IMR-90 (cell line): ENCODE measurements at regions not wholly inside any gene's neighbourhood (a gene's known extent, or its start where the extent isn't known, plus 50 kb on each side); places are given as distances from the start of the nearest gene placed in this dataset.

Experiments used
- ATAC-seq: fragments of 200-7000 bp; cut with Tn5 transposase; 2 replicates; pipeline ENCODE4 v1.9.1; 2020; ENCODE audit warnings: low read depth, mild to moderate bottlenecking, moderate library complexity
- BruUV-seq: library from RNA; stranded (reverse); fragments of 400-500 nt; replicated peaks from 2 replicates; lab custom pipeline; 2021; lab: Mats Ljungman, UMichigan
- CTCF ChIA-PET: fragments of 300-600 bp; formaldehyde crosslinking; extraction: SDS; loops from one replicate; lab custom pipeline; 2021; ENCODE audit warnings: antibody characterized with exemption; lab: Yijun Ruan, JAX
- POLR2A ChIA-PET: fragments of 300-600 bp; sonication (Branson Sonifier 250); formaldehyde crosslinking; loops from one replicate; lab custom pipeline; 2022; ENCODE audit warnings: antibody characterized with exemption; ENCODE audit not compliant: unreplicated experiment; lab: Charles Lee
- DNase-seq: peaks from one replicate; pipeline ENCODE4 v3.0.0; 2013
- H2AFZ ChIP-seq: replicated peaks from 2 replicates; pipeline ENCODE3; 2013; ENCODE audit warnings: low read length, mild to moderate bottlenecking; ENCODE audit not compliant: poor library complexity
- H2AK5ac ChIP-seq: 2 replicates; pipeline ENCODE4 v1.6.1; 2013; ENCODE audit warnings: low read depth, low read length, inconsistent platforms
- H2AK9ac ChIP-seq: replicated peaks from 2 replicates; pipeline ENCODE3; 2013; ENCODE audit warnings: mild to moderate bottlenecking, low read depth, low read length, moderate library complexity; ENCODE audit not compliant: poor library complexity
- H2BK120ac ChIP-seq: 2 replicates; pipeline ENCODE4 v1.6.1; 2013; ENCODE audit warnings: low read depth, low read length, inconsistent platforms
- H2BK15ac ChIP-seq: 3 replicates; pipeline ENCODE4 v1.6.1; 2013; ENCODE audit warnings: low read depth, low read length, inconsistent platforms
- H2BK20ac ChIP-seq: 2 replicates; pipeline ENCODE4 v1.6.1; 2013; ENCODE audit warnings: low read depth, mild to moderate bottlenecking, inconsistent platforms, low read length, moderate library complexity
- H2BK5ac ChIP-seq: 2 replicates; pipeline ENCODE4 v1.6.1; 2013; ENCODE audit warnings: mild to moderate bottlenecking, low read depth, low read length, inconsistent platforms; ENCODE audit not compliant: poor library complexity, severe bottlenecking
- H3K14ac ChIP-seq: replicated peaks from 2 replicates; pipeline ENCODE4 v1.6.1; 2013; ENCODE audit warnings: low read depth, low read length, inconsistent platforms
- H3K18ac ChIP-seq: 2 replicates; pipeline ENCODE4 v1.6.1; 2013; ENCODE audit warnings: low read depth, low read length, control low read depth
- H3K23ac ChIP-seq: 2 replicates; pipeline ENCODE4 v1.6.1; 2013; ENCODE audit warnings: low read depth, low read length, inconsistent platforms
- H3K27ac ChIP-seq: 2 replicates; pipeline ENCODE4 v1.5.1; 2013; ENCODE audit warnings: mild to moderate bottlenecking, control low read depth, low read length; ENCODE audit not compliant: insufficient read depth
- H3K27me3 ChIP-seq: 2 replicates; pipeline ENCODE4 v1.6.1; 2013; ENCODE audit warnings: low read length; ENCODE audit not compliant: control insufficient read depth, insufficient read depth
- H3K36me3 ChIP-seq: 2 replicates; pipeline ENCODE4 v1.6.1; 2013; ENCODE audit warnings: low read length, mixed read lengths; ENCODE audit not compliant: control insufficient read depth, insufficient read depth
- H3K4ac ChIP-seq: 2 replicates; pipeline ENCODE4 v1.6.1; 2013; ENCODE audit warnings: low read depth, low read length, inconsistent platforms
- H3K4me1 ChIP-seq: 2 replicates; pipeline ENCODE4 v1.6.1; 2013; ENCODE audit warnings: low read length, mixed read lengths; ENCODE audit not compliant: control insufficient read depth, insufficient read depth
- H3K4me2 ChIP-seq: 2 replicates; pipeline ENCODE4 v1.6.1; 2013; ENCODE audit warnings: low read depth, mild to moderate bottlenecking, control low read depth, low read length, moderate library complexity
- H3K4me3 ChIP-seq: 2 replicates; pipeline ENCODE4 v1.5.1; 2013; ENCODE audit warnings: low read depth, mild to moderate bottlenecking, control low read depth, low read length, moderate library complexity; ENCODE audit not compliant: insufficient read depth
- H3K56ac ChIP-seq: 2 replicates; pipeline ENCODE4 v1.6.1; 2013; ENCODE audit warnings: low read length, inconsistent platforms; ENCODE audit not compliant: insufficient read depth; ENCODE audit errors: extremely low read depth
- H3K79me1 ChIP-seq, 2 experiments: 2 replicates each; pipeline ENCODE4 v1.6.1; 2013; ENCODE audit warnings: low read length in 2 of 2, inconsistent platforms in 1 of 2, low read depth in 1 of 2
- H3K9ac ChIP-seq: 2 replicates; pipeline ENCODE4 v1.6.1; 2013; ENCODE audit warnings: low read depth, low read length, control low read depth
- H3K9me1 ChIP-seq: 2 replicates; pipeline ENCODE4 v1.6.1; 2013; ENCODE audit warnings: low read length, inconsistent platforms; ENCODE audit not compliant: insufficient read depth
- H3K9me3 ChIP-seq: 2 replicates; pipeline ENCODE4 v1.6.1; 2013; ENCODE audit warnings: low read length; ENCODE audit not compliant: control insufficient read depth, insufficient read depth
- H4K20me1 ChIP-seq: 2 replicates; pipeline ENCODE4 v1.6.1; 2013; ENCODE audit warnings: low read length, inconsistent platforms; ENCODE audit not compliant: insufficient read depth
- H4K5ac ChIP-seq: 2 replicates; pipeline ENCODE4 v1.6.1; 2013; ENCODE audit warnings: mild to moderate bottlenecking, low read depth, low read length, control low read depth
- H4K8ac ChIP-seq, 2 experiments: 2 replicates each; pipeline ENCODE4 v1.6.1; 2013; ENCODE audit warnings: low read depth in 2 of 2, low read length in 2 of 2, control low read depth in 1 of 2, inconsistent platforms in 1 of 2
- H4K91ac ChIP-seq: 2 replicates; pipeline ENCODE4 v1.6.1; 2013; ENCODE audit warnings: low read depth, low read length, inconsistent platforms; ENCODE audit not compliant: insufficient read depth
- BHLHE40 ChIP-seq: fragments of 150-350 bp; IDR thresholded peaks from 2 replicates; pipeline ENCODE4 v1.6.1; 2016; ENCODE audit warnings: mild to moderate bottlenecking, low read depth, low read length
- CEBPB ChIP-seq: IDR thresholded peaks from 2 replicates; pipeline ENCODE4 v1.6.1; 2012; ENCODE audit warnings: low read depth, low read length, improper control_type of control experiment
- CHD1 ChIP-seq: IDR thresholded peaks from 2 replicates; pipeline ENCODE4 v1.6.1; 2012; ENCODE audit warnings: low read depth, low read length, improper control_type of control experiment
- FOS ChIP-seq: fragments of 150-350 bp; IDR thresholded peaks from 2 replicates; pipeline ENCODE4 v1.6.1; 2016; ENCODE audit warnings: low read depth, low read length
- MAFK ChIP-seq: IDR thresholded peaks from 2 replicates; pipeline ENCODE4 v1.6.1; 2012; ENCODE audit warnings: low read depth, low read length, improper control_type of control experiment
- MAZ ChIP-seq: IDR thresholded peaks from 2 replicates; pipeline ENCODE4 v1.6.1; 2012; ENCODE audit warnings: low read depth, mild to moderate bottlenecking, low read length, improper control_type of control experiment, moderate library complexity, borderline replicate concordance
- MXI1 ChIP-seq: IDR thresholded peaks from 2 replicates; pipeline ENCODE4 v1.6.1; 2012; ENCODE audit warnings: low read depth, mild to moderate bottlenecking, low read length, moderate library complexity, borderline replicate concordance
- NFE2L2 ChIP-seq: fragments of 150-350 bp; IDR thresholded peaks from 2 replicates; pipeline ENCODE4 v1.6.1; 2016; ENCODE audit warnings: low read depth, mild to moderate bottlenecking, low read length
- POLR2A ChIP-seq: IDR thresholded peaks from 2 replicates; pipeline ENCODE4 v1.6.1; 2012; ENCODE audit warnings: mild to moderate bottlenecking, low read depth, low read length
- RAD21 ChIP-seq: IDR thresholded peaks from 2 replicates; pipeline ENCODE4 v1.6.1; 2012; ENCODE audit warnings: low read length, improper control_type of control experiment
- RCOR1 ChIP-seq: IDR thresholded peaks from 2 replicates; pipeline ENCODE4 v1.6.1; 2012; ENCODE audit warnings: mild to moderate bottlenecking, low read length, improper control_type of control experiment; ENCODE audit not compliant: insufficient replicate concordance
- RFX5 ChIP-seq: IDR thresholded peaks from 2 replicates; pipeline ENCODE4 v1.8.0; 2012; ENCODE audit warnings: low read depth, mild to moderate bottlenecking, low read length, moderate library complexity
- SMC3 ChIP-seq: fragments of 150-350 bp; IDR thresholded peaks from 2 replicates; pipeline ENCODE4 v1.6.1; 2016; ENCODE audit warnings: low read depth, mild to moderate bottlenecking, antibody characterized with exemption, low read length, moderate library complexity
- WGBS, 2 experiments: methylation state at CpG; one replicate each; pipeline versions ENCODE4 v1.1.5 to v1.1.7; 2013; ENCODE audit warnings: missing lambda C conversion rate in 2 of 2; ENCODE audit not compliant: insufficient read length in 1 of 2; ENCODE audit errors: extremely low coverage in 2 of 2; 5-methylcytosine and 5-hydroxymethylcytosine counted together
- dilution Hi-C: fragments of 300-500 bp; cut with HindIII; formaldehyde crosslinking; loops from one replicate; pipeline ENCODE4 v1.14.3; 2018; ENCODE audit warnings: low sequenced_read_pairs; ENCODE audit not compliant: unreplicated experiment
- in situ Hi-C: fragments of 300-500 bp; cut with MboI; formaldehyde crosslinking; loops from 3 replicates; pipeline ENCODE4 v1.14.3; 2019; ENCODE audit warnings: low sequenced_read_pairs, inconsistent platforms, mixed read lengths
- intact Hi-C: fragments of 100-400 bp; cut with micrococcal nuclease; formaldehyde crosslinking; loops from 2 replicates; pipeline ENCODE4 v1.10.0; 2022
- TF ChIP-seq, protein P1 (sequence below): conservative IDR thresholded peaks from 2 replicates; pipeline ENCODE4 v1.5.1; 2012; ENCODE audit warnings: mild to moderate bottlenecking, low read depth, low read length, improper control_type of control experiment
- TF ChIP-seq, protein P2 (sequence below): fragments of 150-350 bp; IDR thresholded peaks from 2 replicates; pipeline ENCODE4 v1.6.1; 2016; ENCODE audit warnings: low read depth, mild to moderate bottlenecking, low read length, moderate library complexity, borderline replicate concordance
- TF ChIP-seq, protein P3 (sequence below): fragments of 150-350 bp; IDR thresholded peaks from 2 replicates; pipeline ENCODE4 v1.6.1; 2017; ENCODE audit warnings: mild to moderate bottlenecking, antibody characterized with exemption, low read length, low read depth

DNA sequence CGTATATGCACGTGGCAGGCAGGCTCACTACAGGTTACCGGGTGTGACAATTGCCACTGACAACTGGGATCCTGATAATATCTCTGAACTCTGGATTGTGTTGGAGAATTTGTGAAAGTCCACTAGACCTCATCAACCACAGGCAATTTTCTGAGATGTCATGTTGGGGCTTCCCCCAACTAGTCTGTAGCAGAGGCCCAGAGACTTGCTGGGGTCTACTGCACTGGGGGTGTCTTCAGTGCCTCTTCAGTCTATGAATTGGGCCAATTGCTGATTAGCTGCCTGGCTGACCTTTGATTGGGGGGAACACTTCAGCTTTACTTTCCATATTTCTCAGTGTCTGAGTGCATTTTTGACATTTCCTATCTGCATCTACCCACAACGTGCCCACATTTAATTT lies 201.5 kb downstream of the MTX2 start:
- no peak overlapping the region for H2AFZ ChIP-seq
- H2BK15ac ChIP-seq: no peak overlapping the region
- H3K27ac ChIP-seq: no peak overlapping the region
- no TSS peak for BruUV-seq
- H3K4me1 ChIP-seq: no peaks in the 10 kb centered on the region
- no peaks in the 10 kb centered on the region for H3K9me1 ChIP-seq
- POLR2A ChIA-PET: no interaction called here
- dilution Hi-C loops: no loop called here
- no peak overlapping the region for H3K4ac ChIP-seq
- peaks cover 14% of the 10 kb centered on the region for H3K27me3 ChIP-seq
- no peaks in the 10 kb centered on the region for H3K9me3 ChIP-seq
- no peak overlapping the region for H3K56ac ChIP-seq
- no peak overlapping the region for H4K8ac ChIP-seq
- H3K9ac ChIP-seq: no peak overlapping the region
- H4K91ac ChIP-seq: no peak overlapping the region
- no peaks in the 10 kb centered on the region for H3K79me1 ChIP-seq
- no CpG with 5 or more reads among the region's 4 CpGs for WGBS, 2 experiments
- in situ Hi-C loops: no loop called here
- intact Hi-C loops: no loop called here
- H2AK5ac ChIP-seq: no peak overlapping the region
- no peak overlapping the region for H2BK5ac ChIP-seq
- CTCF ChIA-PET: interaction anchor here (1.3 kb wide), 1 partner anchor 16 kb away, joined by 3 read pairs; no protein-coding TSS in a partner anchor
- TF ChIP-seq, protein P1, sequence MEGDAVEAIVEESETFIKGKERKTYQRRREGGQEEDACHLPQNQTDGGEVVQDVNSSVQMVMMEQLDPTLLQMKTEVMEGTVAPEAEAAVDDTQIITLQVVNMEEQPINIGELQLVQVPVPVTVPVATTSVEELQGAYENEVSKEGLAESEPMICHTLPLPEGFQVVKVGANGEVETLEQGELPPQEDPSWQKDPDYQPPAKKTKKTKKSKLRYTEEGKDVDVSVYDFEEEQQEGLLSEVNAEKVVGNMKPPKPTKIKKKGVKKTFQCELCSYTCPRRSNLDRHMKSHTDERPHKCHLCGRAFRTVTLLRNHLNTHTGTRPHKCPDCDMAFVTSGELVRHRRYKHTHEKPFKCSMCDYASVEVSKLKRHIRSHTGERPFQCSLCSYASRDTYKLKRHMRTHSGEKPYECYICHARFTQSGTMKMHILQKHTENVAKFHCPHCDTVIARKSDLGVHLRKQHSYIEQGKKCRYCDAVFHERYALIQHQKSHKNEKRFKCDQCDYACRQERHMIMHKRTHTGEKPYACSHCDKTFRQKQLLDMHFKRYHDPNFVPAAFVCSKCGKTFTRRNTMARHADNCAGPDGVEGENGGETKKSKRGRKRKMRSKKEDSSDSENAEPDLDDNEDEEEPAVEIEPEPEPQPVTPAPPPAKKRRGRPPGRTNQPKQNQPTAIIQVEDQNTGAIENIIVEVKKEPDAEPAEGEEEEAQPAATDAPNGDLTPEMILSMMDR: no peak
- TF ChIP-seq RAD21: no peak
- TF ChIP-seq POLR2A: no peak
- TF ChIP-seq SMC3: no peak
- no peak for TF ChIP-seq MAFK
- no peak for TF ChIP-seq RCOR1
- no peak for TF ChIP-seq BHLHE40
- TF ChIP-seq RFX5: no peak
- TF ChIP-seq, protein P2, sequence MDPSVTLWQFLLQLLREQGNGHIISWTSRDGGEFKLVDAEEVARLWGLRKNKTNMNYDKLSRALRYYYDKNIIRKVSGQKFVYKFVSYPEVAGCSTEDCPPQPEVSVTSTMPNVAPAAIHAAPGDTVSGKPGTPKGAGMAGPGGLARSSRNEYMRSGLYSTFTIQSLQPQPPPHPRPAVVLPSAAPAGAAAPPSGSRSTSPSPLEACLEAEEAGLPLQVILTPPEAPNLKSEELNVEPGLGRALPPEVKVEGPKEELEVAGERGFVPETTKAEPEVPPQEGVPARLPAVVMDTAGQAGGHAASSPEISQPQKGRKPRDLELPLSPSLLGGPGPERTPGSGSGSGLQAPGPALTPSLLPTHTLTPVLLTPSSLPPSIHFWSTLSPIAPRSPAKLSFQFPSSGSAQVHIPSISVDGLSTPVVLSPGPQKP: no peak
- no peak for TF ChIP-seq MAZ
- no peak for TF ChIP-seq MXI1
- no peak for TF ChIP-seq FOS
- no peak for TF ChIP-seq CEBPB
- TF ChIP-seq NFE2L2: no peak
- TF ChIP-seq, protein P3, sequence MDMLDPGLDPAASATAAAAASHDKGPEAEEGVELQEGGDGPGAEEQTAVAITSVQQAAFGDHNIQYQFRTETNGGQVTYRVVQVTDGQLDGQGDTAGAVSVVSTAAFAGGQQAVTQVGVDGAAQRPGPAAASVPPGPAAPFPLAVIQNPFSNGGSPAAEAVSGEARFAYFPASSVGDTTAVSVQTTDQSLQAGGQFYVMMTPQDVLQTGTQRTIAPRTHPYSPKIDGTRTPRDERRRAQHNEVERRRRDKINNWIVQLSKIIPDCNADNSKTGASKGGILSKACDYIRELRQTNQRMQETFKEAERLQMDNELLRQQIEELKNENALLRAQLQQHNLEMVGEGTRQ: no peak
- TF ChIP-seq CHD1: no peak
- H4K20me1 ChIP-seq: no peaks in the 10 kb centered on the region
- DNase-seq: no peak
- no peak overlapping the region for H2BK120ac ChIP-seq
- no peak overlapping the region for H3K23ac ChIP-seq
- H3K36me3 ChIP-seq: no peaks in the 10 kb centered on the region
- H3K4me3 ChIP-seq: no peak overlapping the region
- no peak overlapping the region for H4K5ac ChIP-seq
- H2BK20ac ChIP-seq: no peak overlapping the region
- no peak overlapping the region for H3K18ac ChIP-seq
- no peak for ATAC-seq
- no peak overlapping the region for H3K4me2 ChIP-seq
- no peak overlapping the region for H2AK9ac ChIP-seq
- no peak overlapping the region for H3K14ac ChIP-seq
